ENCODE measurements at regions not wholly inside any gene's neighbourhood (a gene's known extent, or its start where the extent isn't known, plus 50 kb on each side); places are given as distances from the start of the nearest gene placed in this dataset.
"Not testable (repeated sequence)": the region's sequence is repeated elsewhere in the genome, so short reads cannot be mapped to it uniquely, and the experiment has no call there.

GRCh38 chr11:49282125-49282524, 73.7 kb upstream of the FOLH1 start:
- not testable (repeated sequence) for TF ChIP-seq EZH2 (IDR thresholded peaks at IDR 0.05; ENCODE audit: low read length, unreplicated experiment); CTCF (conservative IDR thresholded peaks at IDR 0.05; ENCODE audit: low read depth, low read length); EZH2phosphoT487 (IDR thresholded peaks at IDR 0.05; ENCODE audit: borderline replicate concordance, low read length)

Measured in PC-3 (cell line).